ENCODE measurements at regions not wholly inside any gene's neighbourhood (a gene's known extent, or its start where the extent isn't known, plus 50 kb on each side); places are given as distances from the start of the nearest gene placed in this dataset.
"Not testable (repeated sequence)": the region's sequence is repeated elsewhere in the genome, so short reads cannot be mapped to it uniquely, and the experiment has no call there.

- TF ChIP-seq KDM1A (IDR thresholded peaks at IDR 0.05; ENCODE audit: low read depth) = no peak
- no peak for TF ChIP-seq HMGXB4 (CRISPR knock-in tag; IDR thresholded peaks at IDR 0.05; ENCODE audit: borderline replicate concordance)
- TF ChIP-seq EHF (CRISPR knock-in tag; IDR thresholded peaks at IDR 0.05) = no peak
- TF ChIP-seq SMC3 (IDR thresholded peaks at IDR 0.05) = no peak
- TF ChIP-seq E2F6 (IDR thresholded peaks at IDR 0.05; ENCODE audit: borderline replicate concordance, low read depth) = no peak
- no peak for TF ChIP-seq MAFK (IDR thresholded peaks at IDR 0.05; ENCODE audit: partially characterized antibody)
- no peak for TF ChIP-seq TFCP2L1 (CRISPR knock-in tag; IDR thresholded peaks at IDR 0.05)
- TF ChIP-seq CBX2 (IDR thresholded peaks at IDR 0.05; ENCODE audit: borderline replicate concordance, low read depth) = no peak
- no peak for TF ChIP-seq ZFP36 (IDR thresholded peaks at IDR 0.05; ENCODE audit: borderline replicate concordance, partially characterized antibody)
- TF ChIP-seq ELK1 (IDR thresholded peaks at IDR 0.05; ENCODE audit: low read depth, low read length) = no peak
- TF ChIP-seq SREBF2 (IDR thresholded peaks at IDR 0.05) = no peak
- TF ChIP-seq JUN (IDR thresholded peaks at IDR 0.05) = no peak
- no peak for TF ChIP-seq HDAC2 (IDR thresholded peaks at IDR 0.05)
- TF ChIP-seq CEBPB (IDR thresholded peaks at IDR 0.05) = no peak
- TF ChIP-seq CHD4 (IDR thresholded peaks at IDR 0.05; ENCODE audit: borderline replicate concordance) = no peak
- no peak for TF ChIP-seq HES2 (IDR thresholded peaks at IDR 0.05)
- no peak for TF ChIP-seq JUNB (IDR thresholded peaks at IDR 0.05)
- TF ChIP-seq MYC (IDR thresholded peaks at IDR 0.05; ENCODE audit: borderline replicate concordance, low read length) = no peak
- TF ChIP-seq POLR2AphosphoS2 (conservative IDR thresholded peaks at IDR 0.05; ENCODE audit: low read length) = no peak
- no peak for TF ChIP-seq TP53 (CRISPR knock-in tag; IDR thresholded peaks at IDR 0.05)
- CTCF ChIA-PET = no interaction called here
- H3K9me3 ChIP-seq = no peaks in the 10 kb centered on the region; the same call in 2 of the 3 replicates
- DNase-seq (ENCODE audit: low read depth in 1 of 2, low spot score in 1 of 2) = no peak
- no peaks in the 10 kb centered on the region for H3K4me1 ChIP-seq
- no peak overlapping the region for H3K27ac ChIP-seq
- no peak for FAIRE-seq
- POLR2A ChIA-PET = no interaction called here
- no peak overlapping the region for H3K4me2 ChIP-seq
- H3K4me3 ChIP-seq = no peak overlapping the region
- ATAC-seq = no peak
Measured at GRCh38 chr6:137942736-137943135, 75.7 kb downstream of the TNFAIP3 start.

GRCh38 chr6:137944381-137944780, 77.3 kb downstream of the TNFAIP3 start:
- H3K9me3 ChIP-seq; POLR2A ChIA-PET; H3K4me1 ChIP-seq; H3K4me2 ChIP-seq; DNase-seq (ENCODE audit: low read depth in 1 of 2, low spot score in 1 of 2); ATAC-seq; H3K4me3 ChIP-seq; H3K27ac ChIP-seq; FAIRE-seq: not testable (repeated sequence)
- CTCF ChIA-PET = interaction anchor here (0.6 to 6.2 kb wide), 24 partner anchors 9 to 794 kb away, joined by 3 to 50 read pairs (median 4); partner anchors contain the start of gene TNFAIP3
- WGBS (ENCODE audit: missing lambda C conversion rate) = 39% methylated on average over 3 of the region's 3 CpGs

GRCh38 chr6:137944793-137945498, 77.9 kb downstream of the TNFAIP3 start:
- Histone ChIP-seq H3K4me2 (no peak overlapping the region), H3K27ac (no peak overlapping the region), H3K4me1 (no peaks in the 10 kb centered on the region), H3K9me3 (no peaks in the 10 kb centered on the region), H3K4me3 (no peak overlapping the region)
- TF ChIP-seq HOXB13 (CRISPR knock-in tag; IDR thresholded peaks at IDR 0.05; ENCODE audit: low read depth) (no peak), FOXS1 (CRISPR knock-in tag; IDR thresholded peaks at IDR 0.05) (no peak), FOSL2 (IDR thresholded peaks at IDR 0.05) (no peak), FOSL2 (CRISPR knock-in tag; IDR thresholded peaks at IDR 0.05) (no peak), SMC3 (IDR thresholded peaks at IDR 0.05) (peak; percentile 68), RCOR1 (IDR thresholded peaks at IDR 0.05; ENCODE audit: low read depth, low read length) (no peak), RAD21 (conservative IDR thresholded peaks at IDR 0.05 in 1 of 2, IDR thresholded peaks at IDR 0.05 in 1 of 2) (peak; percentile 61 to 62), CTCF (IDR thresholded peaks at IDR 0.05) (peak; percentile 56)
- no peak for FAIRE-seq
- POLR2A ChIA-PET = no interaction called here
- ATAC-seq = peak; percentile 70 to 87; a peak in 5 of 6 replicates
- CTCF ChIA-PET = interaction anchor here (0.6 to 6.2 kb wide), 27 partner anchors 8 to 288 kb away, joined by 3 to 50 read pairs (median 4); partner anchors contain the start of gene TNFAIP3
- 54% methylated on average over 6 of the region's 6 CpGs for WGBS (ENCODE audit: missing lambda C conversion rate)
- DNase-seq (ENCODE audit: low read depth in 1 of 2, low spot score in 1 of 2) = peak; percentile 14 to 18
